A673 (cell line): ENCODE measurements at regions not wholly inside any gene's neighbourhood (a gene's known extent, or its start where the extent isn't known, plus 50 kb on each side); places are given as distances from the start of the nearest gene placed in this dataset.

Experiments used
- CTCF ChIP-seq: fragments of 300-800, 200-600 bp; sonication (generic); conservative IDR thresholded peaks from 2 replicates; pipeline ENCODE4 v1.5.1; 2017; ENCODE audit warnings: low read depth, mild to moderate bottlenecking, antibody characterized with exemption, low read length, moderate library complexity, mixed read lengths
- EZH2 ChIP-seq: fragments of 200-600 bp; sonication (generic); IDR thresholded peaks from 2 replicates; pipeline ENCODE4 v1.6.1; 2017; ENCODE audit warnings: borderline replicate concordance, low read depth, mild to moderate bottlenecking, mixed read lengths, antibody characterized with exemption, low read length; ENCODE audit not compliant: poor library complexity, severe bottlenecking

GRCh38 chr2:224210286-224211180 is 171.4 kb upstream of the SERPINE2 start:
- TF ChIP-seq CTCF (no peak), EZH2 (no peak)
